ENCODE measurements at regions not wholly inside any gene's neighbourhood (a gene's known extent, or its start where the extent isn't known, plus 50 kb on each side); places are given as distances from the start of the nearest gene placed in this dataset.

DNA sequence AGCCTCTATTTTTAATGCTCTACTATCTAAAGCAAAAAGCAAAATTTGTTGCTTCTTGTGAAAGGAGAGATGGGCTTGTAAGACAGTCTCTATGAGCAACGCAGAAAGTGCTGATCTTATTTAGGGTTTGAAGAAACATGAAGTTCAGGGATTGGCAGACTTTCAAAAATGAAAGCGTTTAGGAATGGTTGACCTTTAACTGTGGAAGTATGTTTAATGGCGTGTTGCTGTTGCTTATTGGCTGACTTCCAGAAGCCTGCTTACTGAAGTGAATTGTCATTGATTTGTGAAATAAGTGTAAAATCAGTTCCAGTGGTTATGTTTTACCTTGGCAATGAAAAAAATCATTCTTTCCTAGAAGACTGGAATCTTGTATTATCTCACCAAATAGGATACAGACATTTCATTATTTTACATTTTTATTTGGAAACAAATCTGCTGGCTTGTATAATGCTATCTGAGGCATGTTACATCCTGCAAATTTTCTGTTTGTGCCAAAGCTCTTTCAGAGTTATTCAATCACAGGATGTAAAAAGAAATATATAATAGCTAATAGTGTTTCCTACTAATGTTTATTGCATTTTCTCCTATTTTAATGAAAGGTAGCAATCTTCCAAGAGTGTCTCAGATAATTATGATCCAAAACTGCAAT lies 221.3 kb upstream of the SLITRK6 start:
- intact Hi-C loops (cut with micrococcal nuclease): no loop called here
- no peak for DNase-seq
- TF ChIP-seq CTCF (IDR thresholded peaks at IDR 0.05): no peak
- POLR2A ChIA-PET: no interaction called here
- no peaks in the 10 kb centered on the region for H3K4me1 Mint-ChIP-seq
- peaks cover 5% of the 10 kb centered on the region for H3K9me3 Mint-ChIP-seq
- H3K27me3 Mint-ChIP-seq: no peaks in the 10 kb centered on the region
- ATAC-seq (ENCODE audit: low read depth): no peak
- CTCF ChIA-PET: no interaction called here
- no peak overlapping the region for H3K27ac Mint-ChIP-seq
- no peak overlapping the region for H3K4me3 Mint-ChIP-seq
- no peaks in the 10 kb centered on the region for H3K36me3 Mint-ChIP-seq (ENCODE audit: low read depth)

DNA sequence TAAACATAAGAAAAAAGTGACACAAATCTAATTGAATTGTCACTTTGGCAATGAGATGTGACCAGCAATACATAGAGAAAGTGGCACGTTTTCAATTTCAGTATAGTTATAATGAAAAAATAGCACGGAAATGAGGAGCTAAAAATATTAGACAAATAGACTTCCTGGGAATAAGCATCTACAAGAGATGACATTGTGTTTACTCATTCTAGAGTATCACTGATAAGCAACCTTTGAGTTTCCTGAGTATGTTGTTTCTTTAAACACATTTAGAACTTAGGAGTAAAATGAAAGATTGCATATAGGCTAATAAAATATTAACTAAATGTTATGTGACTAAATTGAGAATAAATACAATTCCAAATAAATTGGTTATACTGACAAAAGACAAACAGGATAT lies 207.1 kb upstream of the SLITRK6 start:
- Mint-ChIP-seq H3K4me1 (no peaks in the 10 kb centered on the region), H3K4me3 (no peak overlapping the region), H3K27me3 (no peaks in the 10 kb centered on the region), H3K36me3 (ENCODE audit: low read depth) (no peaks in the 10 kb centered on the region), H3K9me3 (peaks cover 2% of the 10 kb centered on the region), H3K27ac (no peak overlapping the region)
- ChIA-PET CTCF (no interaction called here), POLR2A (no interaction called here)
- no peak for DNase-seq
- intact Hi-C loops (cut with micrococcal nuclease): no loop called here
- no peak for TF ChIP-seq CTCF (IDR thresholded peaks at IDR 0.05)
- ATAC-seq (ENCODE audit: low read depth): no peak

DNA sequence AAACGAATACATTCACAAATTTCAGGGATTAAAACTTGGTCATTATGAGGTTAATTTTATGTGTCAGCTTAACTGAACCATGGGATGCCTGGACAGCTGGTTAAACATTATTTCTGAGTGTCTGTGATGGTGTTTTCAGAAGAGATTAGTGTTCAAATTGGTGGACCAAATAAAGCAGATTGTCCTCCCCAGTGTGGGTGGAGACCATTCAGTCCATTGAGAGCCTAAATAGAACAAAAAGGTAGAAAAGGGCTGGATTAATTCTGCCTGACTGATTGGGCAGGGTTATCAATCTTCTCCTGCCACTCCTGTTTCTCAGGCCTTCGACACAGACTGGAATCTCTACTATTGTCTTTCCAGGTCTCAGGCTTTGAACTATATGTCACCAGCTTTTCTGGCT lies 203.8 kb upstream of the SLITRK6 start:
- Mint-ChIP-seq H3K9me3 (no peaks in the 10 kb centered on the region), H3K27me3 (no peaks in the 10 kb centered on the region), H3K27ac (no peak overlapping the region), H3K36me3 (ENCODE audit: low read depth) (no peaks in the 10 kb centered on the region), H3K4me3 (no peak overlapping the region), H3K4me1 (no peaks in the 10 kb centered on the region)
- CTCF ChIA-PET: no interaction called here
- intact Hi-C loops (cut with micrococcal nuclease): no loop called here
- DNase-seq (no peak), ATAC-seq (ENCODE audit: low read depth) (no peak)
- no peak for TF ChIP-seq CTCF (IDR thresholded peaks at IDR 0.05)
- POLR2A ChIA-PET: no interaction called here

DNA sequence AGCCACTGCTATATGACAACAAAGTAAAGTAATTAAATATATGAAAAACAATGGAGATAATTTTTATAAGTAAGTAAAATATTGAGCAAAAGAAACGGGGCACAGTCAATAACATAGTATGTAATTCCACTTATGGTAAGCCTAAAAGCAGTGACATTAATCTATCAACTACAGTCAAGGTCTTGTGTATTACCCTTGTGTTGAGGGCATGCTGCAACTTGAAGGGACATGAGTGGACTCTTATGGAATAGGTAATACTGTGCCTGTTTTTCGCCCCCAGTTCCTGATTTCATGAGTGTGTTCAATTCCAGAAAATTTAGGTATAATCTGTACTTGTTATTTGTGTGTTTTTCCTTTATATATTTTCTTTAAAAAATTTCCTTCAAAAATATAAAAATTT lies 201.3 kb upstream of the SLITRK6 start:
- Mint-ChIP-seq H3K4me3 (no peak overlapping the region), H3K27me3 (no peaks in the 10 kb centered on the region), H3K9me3 (no peaks in the 10 kb centered on the region), H3K4me1 (no peaks in the 10 kb centered on the region), H3K27ac (no peak overlapping the region), H3K36me3 (ENCODE audit: low read depth) (no peaks in the 10 kb centered on the region)
- ATAC-seq (ENCODE audit: low read depth) (no peak), DNase-seq (no peak)
- ChIA-PET POLR2A (no interaction called here), CTCF (no interaction called here)
- intact Hi-C loops (cut with micrococcal nuclease): no loop called here
- no peak for TF ChIP-seq CTCF (IDR thresholded peaks at IDR 0.05)

GRCh38 chr13:85997587-85997986 lies 198.4 kb upstream of the SLITRK6 start:
- H3K27me3 Mint-ChIP-seq: no peaks in the 10 kb centered on the region
- no peak for DNase-seq
- no peak overlapping the region for H3K27ac Mint-ChIP-seq
- no peak for TF ChIP-seq CTCF (IDR thresholded peaks at IDR 0.05)
- ATAC-seq (ENCODE audit: low read depth): no peak
- intact Hi-C loops (cut with micrococcal nuclease): no loop called here
- H3K36me3 Mint-ChIP-seq (ENCODE audit: low read depth): no peaks in the 10 kb centered on the region
- no peak overlapping the region for H3K4me3 Mint-ChIP-seq
- no peaks in the 10 kb centered on the region for H3K4me1 Mint-ChIP-seq
- POLR2A ChIA-PET: no interaction called here
- CTCF ChIA-PET: no interaction called here
- no peaks in the 10 kb centered on the region for H3K9me3 Mint-ChIP-seq

All from activated B cell treated with CpG ODN at 0.5 μM for 24 hours (primary cell).